ENCODE measurements at regions not wholly inside any gene's neighbourhood (a gene's known extent, or its start where the extent isn't known, plus 50 kb on each side); places are given as distances from the start of the nearest gene placed in this dataset.
"Not testable (repeated sequence)": the region's sequence is repeated elsewhere in the genome, so short reads cannot be mapped to it uniquely, and the experiment has no call there.

GRCh38 chr2:150075831-150076230 is 411.6 kb downstream of the RND3 start:
- Histone ChIP-seq H3K4me3 (ENCODE audit: low read depth, low read length) (no peak overlapping the region), H3K36me3 (ENCODE audit: control insufficient read depth, insufficient read depth, low read length) (no peaks in the 10 kb centered on the region), H3K27me3 (ENCODE audit: control insufficient read depth, insufficient read depth, low read length) (no peaks in the 10 kb centered on the region)
- FAIRE-seq (no peak), DNase-seq (ENCODE audit: low read depth) (peak; percentile 88)
- TF ChIP-seq CTCF (IDR thresholded peaks at IDR 0.05; ENCODE audit: insufficient read depth, low read length, severe bottlenecking) = no peak

- H3K4me3 ChIP-seq (ENCODE audit: low read depth, low read length) = no peak overlapping the region
- DNase-seq (ENCODE audit: low read depth) (no peak), FAIRE-seq (no peak)
- no peaks in the 10 kb centered on the region for H3K27me3 ChIP-seq (ENCODE audit: control insufficient read depth, insufficient read depth, low read length)
- TF ChIP-seq CTCF (IDR thresholded peaks at IDR 0.05; ENCODE audit: insufficient read depth, low read length, severe bottlenecking) = no peak
- no peaks in the 10 kb centered on the region for H3K36me3 ChIP-seq (ENCODE audit: control insufficient read depth, insufficient read depth, low read length)
Measured at GRCh38 chr2:150066490-150066889, 421.0 kb downstream of the RND3 start.

GRCh38 chr2:150063931-150064548 is 423.4 kb downstream of the RND3 start:
- H3K36me3 ChIP-seq (ENCODE audit: control insufficient read depth, insufficient read depth, low read length) = no peaks in the 10 kb centered on the region
- DNase-seq (ENCODE audit: low read depth) (no peak), FAIRE-seq (no peak)
- H3K4me3 ChIP-seq (ENCODE audit: low read depth, low read length) = no peak overlapping the region
- no peaks in the 10 kb centered on the region for H3K27me3 ChIP-seq (ENCODE audit: control insufficient read depth, insufficient read depth, low read length)
- TF ChIP-seq CTCF (IDR thresholded peaks at IDR 0.05; ENCODE audit: insufficient read depth, low read length, severe bottlenecking) = no peak

GRCh38 chr2:150063432-150063889 is 424.0 kb downstream of the RND3 start:
- TF ChIP-seq CTCF (IDR thresholded peaks at IDR 0.05; ENCODE audit: insufficient read depth, low read length, severe bottlenecking) = no peak
- H3K36me3 ChIP-seq (ENCODE audit: control insufficient read depth, insufficient read depth, low read length) = no peaks in the 10 kb centered on the region
- H3K27me3 ChIP-seq (ENCODE audit: control insufficient read depth, insufficient read depth, low read length) = no peaks in the 10 kb centered on the region
- FAIRE-seq (peak; percentile 64), DNase-seq (ENCODE audit: low read depth) (peak; percentile 95)
- no peak overlapping the region for H3K4me3 ChIP-seq (ENCODE audit: low read depth, low read length)

GRCh38 chr2:150062416-150062815 is 425.1 kb downstream of the RND3 start:
- DNase-seq (ENCODE audit: low read depth) = no peak
- no peaks in the 10 kb centered on the region for H3K27me3 ChIP-seq (ENCODE audit: control insufficient read depth, insufficient read depth, low read length)
- TF ChIP-seq CTCF (IDR thresholded peaks at IDR 0.05; ENCODE audit: insufficient read depth, low read length, severe bottlenecking) = no peak
- FAIRE-seq = no peak
- no peaks in the 10 kb centered on the region for H3K36me3 ChIP-seq (ENCODE audit: control insufficient read depth, insufficient read depth, low read length)
- no peak overlapping the region for H3K4me3 ChIP-seq (ENCODE audit: low read depth, low read length)

- no peak for FAIRE-seq
- no peak for DNase-seq (ENCODE audit: low read depth)
- Histone ChIP-seq H3K4me3 (ENCODE audit: low read depth, low read length) (no peak overlapping the region), H3K27me3 (ENCODE audit: control insufficient read depth, insufficient read depth, low read length) (no peaks in the 10 kb centered on the region), H3K36me3 (ENCODE audit: control insufficient read depth, insufficient read depth, low read length) (no peaks in the 10 kb centered on the region)
- no peak for TF ChIP-seq CTCF (IDR thresholded peaks at IDR 0.05; ENCODE audit: insufficient read depth, low read length, severe bottlenecking)
Measured at GRCh38 chr2:150060341-150060740, 427.1 kb downstream of the RND3 start.

GRCh38 chr2:150059676-150060075 is 427.8 kb downstream of the RND3 start:
- not testable (repeated sequence) for H3K36me3 ChIP-seq (ENCODE audit: control insufficient read depth, insufficient read depth, low read length); H3K27me3 ChIP-seq (ENCODE audit: control insufficient read depth, insufficient read depth, low read length); H3K4me3 ChIP-seq (ENCODE audit: low read depth, low read length); FAIRE-seq; DNase-seq (ENCODE audit: low read depth)

Data from bronchial epithelial cell (primary cell).